GM18507 (cell line): ENCODE measurements at regions not wholly inside any gene's neighbourhood (a gene's known extent, or its start where the extent isn't known, plus 50 kb on each side); places are given as distances from the start of the nearest gene placed in this dataset.
"Not testable (repeated sequence)": the region's sequence is repeated elsewhere in the genome, so short reads cannot be mapped to it uniquely, and the experiment has no call there.

Source experiments
- DNase-seq: peaks from one replicate; pipeline ENCODE4 v3.0.0; 2011; ENCODE audit warnings: low read depth; ENCODE audit not compliant: insufficient read length; ENCODE audit errors: extremely low spot score
- FAIRE-seq: peaks from 2 replicates; lab custom pipeline; 2011; peaks lifted over from hg19 to GRCh38; lab: Jason Lieb, UNC

GRCh38 chr3:153221748-153222162 is 59.7 kb downstream of the RAP2B start:
- FAIRE-seq: peak; percentile 78
- DNase-seq: peak; percentile 8

- DNase-seq, FAIRE-seq: not testable (repeated sequence)
Observed at GRCh38 chr3:153226877-153227276, 64.9 kb downstream of the RAP2B start.

- not testable (repeated sequence) for FAIRE-seq, DNase-seq
Observed at GRCh38 chr3:153230427-153230826, 68.4 kb downstream of the RAP2B start.

- not testable (repeated sequence) for FAIRE-seq, DNase-seq
Observed at GRCh38 chr3:153231245-153231644, 69.2 kb downstream of the RAP2B start.

GRCh38 chr3:153232050-153232752 is 70.2 kb downstream of the RAP2B start:
- FAIRE-seq, DNase-seq: not testable (repeated sequence)

- no peak for DNase-seq
- FAIRE-seq: no peak
Observed at GRCh38 chr3:153232851-153233271, 70.8 kb downstream of the RAP2B start.

GRCh38 chr3:153233986-153234385 is 72.0 kb downstream of the RAP2B start:
- DNase-seq (no peak), FAIRE-seq (no peak)

GRCh38 chr3:153242896-153243295 is 80.9 kb downstream of the RAP2B start:
- FAIRE-seq (no peak), DNase-seq (no peak)

- DNase-seq: no peak
- FAIRE-seq: no peak
Observed at GRCh38 chr3:153244961-153245360, 82.9 kb downstream of the RAP2B start.

GRCh38 chr3:153245661-153246060 is 83.6 kb downstream of the RAP2B start:
- DNase-seq (no peak), FAIRE-seq (no peak)

- no peak for FAIRE-seq
- no peak for DNase-seq
Observed at GRCh38 chr3:153246331-153246730, 84.3 kb downstream of the RAP2B start.

GRCh38 chr3:153246806-153247205 is 84.8 kb downstream of the RAP2B start:
- FAIRE-seq (no peak), DNase-seq (no peak)

GRCh38 chr3:153247331-153248330 is 85.6 kb downstream of the RAP2B start:
- no peak for FAIRE-seq
- DNase-seq: no peak

GRCh38 chr3:153248835-153249234 is 86.8 kb downstream of the RAP2B start:
- FAIRE-seq, DNase-seq: not testable (repeated sequence)

GRCh38 chr3:153249906-153250305 is 87.9 kb downstream of the RAP2B start:
- no peak for DNase-seq
- no peak for FAIRE-seq

- no peak for FAIRE-seq
- DNase-seq: no peak
Observed at GRCh38 chr3:153250446-153250845, 88.4 kb downstream of the RAP2B start.

- no peak for DNase-seq
- FAIRE-seq: no peak
Observed at GRCh38 chr3:153252963-153253362, 90.9 kb downstream of the RAP2B start.

- no peak for FAIRE-seq
- DNase-seq: no peak
Observed at GRCh38 chr3:153254361-153254760, 92.3 kb downstream of the RAP2B start.

- DNase-seq (no peak), FAIRE-seq (no peak)
Observed at GRCh38 chr3:153257673-153258351, 95.8 kb downstream of the RAP2B start.

- no peak for FAIRE-seq
- no peak for DNase-seq
Observed at GRCh38 chr3:153259956-153260355, 97.9 kb downstream of the RAP2B start.
